K562 (cell line): ENCODE measurements at regions not wholly inside any gene's neighbourhood (a gene's known extent, or its start where the extent isn't known, plus 50 kb on each side); places are given as distances from the start of the nearest gene placed in this dataset.

Source experiments
- ATAC-seq: fragments of 200-7000 bp; cut with Tn5 transposase; 3 replicates; pipeline ENCODE4 v1.9.1; 2020; ENCODE audit warnings: moderate library complexity
- BruUV-seq: library from RNA; stranded (reverse); fragments of 400-500 nt; replicated peaks from 2 replicates; lab custom pipeline; 2021; lab: Mats Ljungman, UMichigan
- CTCF ChIA-PET: fragments of 300-600 bp; formaldehyde crosslinking; extraction: SDS; loops from one replicate; lab custom pipeline; 2021; ENCODE audit warnings: low intra/inter-chr PET ratio; lab: Yijun Ruan, JAX
- POLR2A ChIA-PET: fragments of 300-600, 350-650 bp; sonication (Branson Sonifier 250); formaldehyde crosslinking; extraction: SDS; loops from one replicate; lab custom pipeline; 2021; ENCODE audit warnings: antibody characterized with exemption, inconsistent platforms; lab: Yijun Ruan, JAX
- DNase-seq, 4 experiments: peaks; one replicate each; pipeline versions ENCODE4 v3.0.0 to v3.0.0-alpha.2; 2011 to 2018; ENCODE audit warnings: low spot score in 3 of 4, mixed read lengths in 3 of 4; ENCODE audit errors: extremely low read depth in 1 of 4
- FAIRE-seq: peaks from 2 replicates; lab custom pipeline; 2011; peaks lifted over from hg19 to GRCh38; lab: Jason Lieb, UNC
- H2AFZ ChIP-seq: 2 replicates; pipeline ENCODE4 v1.6.0; 2011; ENCODE audit warnings: low read depth, low read length, control low read depth, inconsistent platforms
- H3K27ac ChIP-seq: fragments of 200-600 bp; 3 replicates; pipeline ENCODE4 v1.8.0; 2011; ENCODE audit warnings: low read depth, mild to moderate bottlenecking, control low read depth, inconsistent platforms, low read length, moderate library complexity, mixed read lengths; ENCODE audit errors: extremely low read depth
- H3K27me3 ChIP-seq, 2 experiments: fragments of 300-600 bp in 1 of 2; 2 replicates in 1 of 2; 3 replicates in 1 of 2; pipeline versions ENCODE4 v1.6.0 to v1.8.0; 2011; ENCODE audit warnings: inconsistent platforms in 2 of 2, low read length in 2 of 2, mild to moderate bottlenecking in 1 of 2, mixed read lengths in 1 of 2, moderate library complexity in 1 of 2; ENCODE audit not compliant: control insufficient read depth in 2 of 2, insufficient read depth in 2 of 2
- H3K36me3 ChIP-seq: fragments of 300-600 bp; 3 replicates; pipeline ENCODE4 v1.8.0; 2011; ENCODE audit warnings: mild to moderate bottlenecking, low read length, inconsistent platforms; ENCODE audit not compliant: control insufficient read depth, insufficient read depth
- H3K4me1 ChIP-seq, 2 experiments: fragments of 200-600 bp in 1 of 2; replicated peaks in 1 of 2; 2 replicates in 1 of 2; 3 replicates in 1 of 2; pipeline versions ENCODE4 v1.5.1 to v1.8.0; 2011; ENCODE audit warnings: inconsistent platforms in 2 of 2, low read length in 2 of 2, mild to moderate bottlenecking in 1 of 2, mixed read lengths in 1 of 2, moderate library complexity in 1 of 2; ENCODE audit not compliant: control insufficient read depth in 2 of 2, insufficient read depth in 2 of 2
- H3K4me2 ChIP-seq: 2 replicates; pipeline ENCODE4 v1.6.1; 2011; ENCODE audit warnings: low read length, control low read depth, inconsistent platforms, mixed read lengths; ENCODE audit not compliant: insufficient read depth
- H3K4me3 ChIP-seq: fragments of 200-600 bp; sonication (generic), shearing (Covaris generic); 2 replicates; pipeline ENCODE4 v1.5.1; 2016; ENCODE audit warnings: control low read depth, inconsistent platforms
- H3K79me2 ChIP-seq: fragments of 200-600 bp; 3 replicates; pipeline ENCODE4 v1.8.0; 2011; ENCODE audit warnings: low read length, inconsistent platforms; ENCODE audit not compliant: control insufficient read depth, insufficient read depth
- H3K9ac ChIP-seq, 2 experiments: 2 replicates each; pipeline versions ENCODE4 v1.6.0 to v1.6.1; 2011; ENCODE audit warnings: low read depth in 2 of 2, low read length in 2 of 2, control low read depth in 1 of 2, inconsistent platforms in 1 of 2, mild to moderate bottlenecking in 1 of 2, mixed read lengths in 1 of 2; ENCODE audit not compliant: insufficient read depth in 1 of 2
- H3K9me1 ChIP-seq: one replicate; pipeline ENCODE4 v1.6.0; 2011; ENCODE audit warnings: inconsistent platforms, mild to moderate bottlenecking, low read length, moderate library complexity; ENCODE audit not compliant: control insufficient read depth, insufficient read depth
- H3K9me3 ChIP-seq: replicated peaks from 2 replicates; pipeline ENCODE4 v1.5.1; 2011; ENCODE audit warnings: low read depth, low read length, inconsistent platforms; ENCODE audit not compliant: control insufficient read depth, insufficient read depth
- H4K20me1 ChIP-seq: replicated peaks from 2 replicates; pipeline ENCODE4 v1.6.1; 2011; ENCODE audit warnings: low read length, inconsistent platforms, mixed read lengths; ENCODE audit not compliant: control insufficient read depth, insufficient read depth
- EGR1 ChIP-seq: fragments of 450-650 bp; conservative IDR thresholded peaks from 2 replicates; pipeline ENCODE4 v1.6.1; 2017; ENCODE audit warnings: mild to moderate bottlenecking
- FUS ChIP-seq: fragments of 200-400 bp; formaldehyde crosslinking; optimal IDR thresholded peaks from 2 replicates; pipeline ENCODE3; 2017; ENCODE audit warnings: low read depth, low read length
- HIVEP1 ChIP-seq: fragments of 250-450 bp; sonication (Bioruptor Pico); IDR thresholded peaks from 2 replicates; pipeline ENCODE4 v1.4.0; 2020; ENCODE audit warnings: mild to moderate bottlenecking
- HNRNPH1 ChIP-seq: fragments of 200-400 bp; formaldehyde crosslinking; optimal IDR thresholded peaks from 2 replicates; pipeline ENCODE3; 2017; ENCODE audit warnings: low read depth, mild to moderate bottlenecking, low read length, moderate library complexity
- HNRNPLL ChIP-seq: fragments of 200-400 bp; formaldehyde crosslinking; IDR thresholded peaks from 2 replicates; pipeline ENCODE4 v1.6.1; 2017; ENCODE audit warnings: low read length, low read depth, mild to moderate bottlenecking; ENCODE audit not compliant: poor library complexity, severe bottlenecking
- MCM5 ChIP-seq: fragments of 450-650 bp; IDR thresholded peaks from 2 replicates; pipeline ENCODE4 v1.6.1; 2016; ENCODE audit warnings: low read depth
- MTA3 ChIP-seq: fragments of 450-650 bp; formaldehyde crosslinking; IDR thresholded peaks from 2 replicates; pipeline ENCODE4 v1.6.1; 2017; ENCODE audit warnings: mild to moderate bottlenecking, borderline replicate concordance
- NCOA2 ChIP-seq, 2 experiments: fragments of 450-650 bp; IDR thresholded peaks; 2 replicates each; pipeline ENCODE4 v1.6.1; 2018; ENCODE audit warnings: mild to moderate bottlenecking in 2 of 2, moderate library complexity in 1 of 2; ENCODE audit not compliant: partially characterized antibody in 2 of 2
- NFATC3 ChIP-seq: fragments of 450-650 bp; IDR thresholded peaks from 2 replicates; pipeline ENCODE4 v1.6.1; 2017; ENCODE audit warnings: mild to moderate bottlenecking
- NFIX ChIP-seq: fragments of 250-450 bp; sonication (Bioruptor Pico); IDR thresholded peaks from 2 replicates; pipeline ENCODE4 v1.4.0; 2020; ENCODE audit warnings: low read depth, mild to moderate bottlenecking, moderate library complexity
- NR0B1 ChIP-seq: fragments of 450-650 bp; IDR thresholded peaks from one replicate; pipeline ENCODE4 v1.6.1; 2018; ENCODE audit warnings: mild to moderate bottlenecking, moderate library complexity; ENCODE audit not compliant: partially characterized antibody
- PCBP2 ChIP-seq: fragments of 200-400 bp; formaldehyde crosslinking; IDR thresholded peaks from 2 replicates; pipeline ENCODE4 v1.6.1; 2018; ENCODE audit warnings: low read length, low read depth, mild to moderate bottlenecking, moderate library complexity; ENCODE audit not compliant: poor library complexity, severe bottlenecking
- RFX1 ChIP-seq: fragments of 450-650 bp; IDR thresholded peaks from 2 replicates; pipeline ENCODE4 v1.6.1; 2016; ENCODE audit warnings: mild to moderate bottlenecking, moderate library complexity
- RHOXF2B ChIP-seq: fragments of 250-450 bp; sonication (Bioruptor Pico); conservative IDR thresholded peaks from 2 replicates; pipeline ENCODE4 v1.5.1; 2021
- SIRT6 ChIP-seq: IDR thresholded peaks from one replicate; pipeline ENCODE4 v1.6.1; 2012; ENCODE audit warnings: low read depth, mild to moderate bottlenecking, control low read depth, inconsistent platforms, low read length, moderate library complexity
- ZHX1 ChIP-seq: fragments of 150-350 bp; conservative IDR thresholded peaks from 2 replicates; pipeline ENCODE4 v1.6.1; 2014; ENCODE audit warnings: low read length
- ZNF347 ChIP-seq: fragments of 450-650 bp; formaldehyde crosslinking; IDR thresholded peaks from 2 replicates; pipeline ENCODE4 v1.4.0; 2020; ENCODE audit warnings: low read depth, mild to moderate bottlenecking, moderate library complexity
- ZNF561 ChIP-seq: fragments of 450-650 bp; formaldehyde crosslinking; conservative IDR thresholded peaks from 2 replicates; pipeline ENCODE4 v1.4.0; 2020; ENCODE audit warnings: mild to moderate bottlenecking, moderate library complexity
- ZNF764 ChIP-seq: fragments of 250-450 bp; sonication (Bioruptor Pico); IDR thresholded peaks from 2 replicates; pipeline ENCODE4 v1.4.0; 2020; ENCODE audit warnings: low read depth, mild to moderate bottlenecking, moderate library complexity
- ZNF830 ChIP-seq: fragments of 250-450 bp; sonication (Bioruptor Pico); IDR thresholded peaks from 2 replicates; pipeline ENCODE4 v1.5.0; 2021; ENCODE audit warnings: mild to moderate bottlenecking
- WGBS: fragments of 100-300 bp; shearing (Covaris generic); methylation state at CpG from one replicate; pipeline ENCODE4 v1.1.6; 2016; ENCODE audit warnings: low coverage, mixed read lengths; ENCODE audit not compliant: insufficient coverage; ENCODE audit errors: missing lambda C conversion rate; 5-methylcytosine and 5-hydroxymethylcytosine counted together
- in situ Hi-C: fragments of 300-500 bp; cut with MboI; formaldehyde crosslinking; loops from 4 replicates; pipeline ENCODE4 v1.15.0; 2018; ENCODE audit warnings: inconsistent platforms, mixed read lengths
- intact Hi-C: fragments of 100-400 bp; cut with micrococcal nuclease; formaldehyde crosslinking; loops from 2 replicates; pipeline ENCODE4 v1.14.2; 2022

- TF ChIP-seq SIRT6 (no peak), PCBP2 (no peak), RHOXF2B (CRISPR knock-in tag) (no peak), MCM5 (no peak), RFX1 (no peak), ZHX1 (no peak), ZNF347 (CRISPR knock-in tag) (no peak), NCOA2 (IDR thresholded peaks at IDR 0.05; ENCODE audit: partially characterized antibody in 2 of 2) (no peak)
Observed at GRCh38 chr21:22062472-22063139, 1064.4 kb downstream of the NCAM2 start (continued).

GRCh38 chr21:22063140-22063539, 1064.9 kb downstream of the NCAM2 start:
- intact Hi-C loops (no loop called here), in situ Hi-C loops (no loop called here)
- Histone ChIP-seq H3K9me3 (no peaks in the 10 kb centered on the region), H3K9ac (no peak overlapping the region), H3K4me2 (no peak overlapping the region), H3K9me1 (no peaks in the 10 kb centered on the region), H4K20me1 (no peaks in the 10 kb centered on the region), H3K79me2 (no peaks in the 10 kb centered on the region), H3K4me1 (no peaks in the 10 kb centered on the region), H3K4me3 (no peak overlapping the region), H3K36me3 (no peaks in the 10 kb centered on the region), H2AFZ (no peak overlapping the region), H3K27ac (no peak overlapping the region), H3K27me3 (no peaks in the 10 kb centered on the region)
- no peak for FAIRE-seq
- ChIA-PET CTCF (no interaction called here), POLR2A (no interaction called here)
- 3% methylated on average over 2 of the region's 2 CpGs for WGBS
- no peak for ATAC-seq
- DNase-seq, result no peak
- BruUV-seq, result no TSS peak
- TF ChIP-seq HNRNPH1 (no peak), FUS (no peak), ZNF764 (CRISPR knock-in tag) (no peak), NFIX (CRISPR knock-in tag) (no peak), EGR1 (no peak), NFATC3 (no peak), ZNF561 (CRISPR knock-in tag) (no peak), ZNF830 (CRISPR knock-in tag) (no peak), MTA3 (no peak), HNRNPLL (no peak), NR0B1 (no peak), HIVEP1 (CRISPR knock-in tag) (no peak)
